HepG2 (cell line): ENCODE measurements at regions not wholly inside any gene's neighbourhood (a gene's known extent, or its start where the extent isn't known, plus 50 kb on each side); places are given as distances from the start of the nearest gene placed in this dataset.

Experiments used
- CTCF ChIP-seq: sonication (generic); formaldehyde crosslinking; IDR thresholded peaks from 2 replicates; pipeline ENCODE4 v1.5.0; 2020; ENCODE audit warnings: mild to moderate bottlenecking, missing genetic modification reagents, moderate library complexity
- FIP1L1 ChIP-seq: fragments of 200-400 bp; formaldehyde crosslinking; IDR thresholded peaks from 2 replicates; pipeline ENCODE4 v1.6.1; 2018; ENCODE audit warnings: low read depth, mild to moderate bottlenecking, low read length, moderate library complexity, borderline replicate concordance; ENCODE audit not compliant: insufficient read depth
- HNRNPLL ChIP-seq: fragments of 200-400 bp; formaldehyde crosslinking; IDR thresholded peaks from 2 replicates; pipeline ENCODE4 v1.6.1; 2017; ENCODE audit warnings: mild to moderate bottlenecking, low read depth, low read length; ENCODE audit not compliant: poor library complexity, severe bottlenecking
- MTERF4 ChIP-seq: sonication (generic); formaldehyde crosslinking; IDR thresholded peaks from 2 replicates; pipeline ENCODE4 v1.8.0; 2023; ENCODE audit warnings: mild to moderate bottlenecking, missing genetic modification reagents
- PHF20 ChIP-seq: sonication (generic); formaldehyde crosslinking; IDR thresholded peaks from 2 replicates; pipeline ENCODE4 v1.5.0; 2020; ENCODE audit warnings: mild to moderate bottlenecking, missing genetic modification reagents
- POLR2AphosphoS5 ChIP-seq: IDR thresholded peaks from 2 replicates; pipeline ENCODE4 v1.6.1; 2012; ENCODE audit warnings: low read depth, low read length
- RXRA ChIP-seq: sonication (generic); formaldehyde crosslinking; IDR thresholded peaks from 2 replicates; pipeline ENCODE4 v1.5.1; 2020; ENCODE audit warnings: missing genetic modification reagents
- STAT6 ChIP-seq: sonication (generic); formaldehyde crosslinking; IDR thresholded peaks from 2 replicates; pipeline ENCODE4 v1.4.0; 2020; ENCODE audit warnings: missing genetic modification reagents, mild to moderate bottlenecking, borderline replicate concordance
- ZNF839 ChIP-seq: sonication (generic); formaldehyde crosslinking; IDR thresholded peaks from 2 replicates; pipeline ENCODE4 v1.4.0; 2020; ENCODE audit warnings: missing genetic modification reagents, mild to moderate bottlenecking, borderline replicate concordance

- TF ChIP-seq POLR2AphosphoS5 (no peak), FIP1L1 (no peak), CTCF (no peak), ZNF839 (CRISPR knock-in tag) (no peak), RXRA (CRISPR knock-in tag) (no peak), HNRNPLL (no peak), PHF20 (no peak), MTERF4 (CRISPR knock-in tag) (no peak), STAT6 (no peak)
Observed at GRCh38 chr4:111296466-111296865, 673.6 kb upstream of the PITX2 start.
